NCI-H1105 treated with DMSO at 0.1 percent for 48 hours (cell line): ENCODE measurements at regions not wholly inside any gene's neighbourhood (a gene's known extent, or its start where the extent isn't known, plus 50 kb on each side); places are given as distances from the start of the nearest gene placed in this dataset.
"Not testable (repeated sequence)": the region's sequence is repeated elsewhere in the genome, so short reads cannot be mapped to it uniquely, and the experiment has no call there.

Source experiments
- DNase-seq: peaks from one replicate; lab custom pipeline; 2025; lab: John Stamatoyannopoulos, UW

- not testable (repeated sequence) for DNase-seq
Measured at GRCh38 chr4:4032364-4032763, 194.4 kb downstream of the OTOP1 start.

GRCh38 chr4:4032801-4033605 lies 193.7 kb downstream of the OTOP1 start:
- DNase-seq: not testable (repeated sequence)

GRCh38 chr4:4037399-4038138 lies 189.2 kb downstream of the OTOP1 start:
- DNase-seq: not testable (repeated sequence)

GRCh38 chr4:4045823-4046222 lies 180.9 kb downstream of the OTOP1 start:
- DNase-seq: not testable (repeated sequence)

GRCh38 chr4:4046686-4047085 lies 180.0 kb downstream of the OTOP1 start:
- DNase-seq: not testable (repeated sequence)

GRCh38 chr4:4047202-4047601 lies 179.5 kb downstream of the OTOP1 start:
- DNase-seq: not testable (repeated sequence)

- DNase-seq: not testable (repeated sequence)
Measured at GRCh38 chr4:4048227-4048626, 178.5 kb downstream of the OTOP1 start.

GRCh38 chr4:4050781-4051180 lies 175.9 kb downstream of the OTOP1 start:
- DNase-seq: not testable (repeated sequence)

GRCh38 chr4:4052933-4053332 lies 173.8 kb downstream of the OTOP1 start:
- DNase-seq: not testable (repeated sequence)

- not testable (repeated sequence) for DNase-seq
Measured at GRCh38 chr4:4057226-4057625, 169.5 kb downstream of the OTOP1 start.

- not testable (repeated sequence) for DNase-seq
Measured at GRCh38 chr4:4084171-4084570, 142.6 kb downstream of the OTOP1 start.

- not testable (repeated sequence) for DNase-seq
Measured at GRCh38 chr4:4089716-4090419, 136.9 kb downstream of the OTOP1 start.

GRCh38 chr4:4090720-4091119 lies 136.0 kb downstream of the OTOP1 start:
- DNase-seq: not testable (repeated sequence)

- not testable (repeated sequence) for DNase-seq
Measured at GRCh38 chr4:4092159-4092558, 134.6 kb downstream of the OTOP1 start.

GRCh38 chr4:4099610-4100009 lies 127.1 kb downstream of the OTOP1 start:
- DNase-seq: not testable (repeated sequence)

- not testable (repeated sequence) for DNase-seq
Measured at GRCh38 chr4:4106923-4107322, 119.8 kb downstream of the OTOP1 start.

- peak; percentile 36 for DNase-seq
Measured at GRCh38 chr4:4107411-4108107, 119.2 kb downstream of the OTOP1 start.

- not testable (repeated sequence) for DNase-seq
Measured at GRCh38 chr4:4115381-4115780, 111.3 kb downstream of the OTOP1 start.

GRCh38 chr4:4116901-4117300 lies 109.8 kb downstream of the OTOP1 start:
- DNase-seq: not testable (repeated sequence)

- not testable (repeated sequence) for DNase-seq
Measured at GRCh38 chr4:4134368-4134767, 92.4 kb downstream of the OTOP1 start.

- DNase-seq: not testable (repeated sequence)
Measured at GRCh38 chr4:4136621-4137020, 90.1 kb downstream of the OTOP1 start.
